ENCODE measurements at regions not wholly inside any gene's neighbourhood (a gene's known extent, or its start where the extent isn't known, plus 50 kb on each side); places are given as distances from the start of the nearest gene placed in this dataset.
"Not testable (repeated sequence)": the region's sequence is repeated elsewhere in the genome, so short reads cannot be mapped to it uniquely, and the experiment has no call there.

GRCh38 chr3:30317561-30317960, 288.8 kb upstream of the TGFBR2 start:
- DNase-seq (ENCODE audit: low spot score): no peak
- H3K36me3 ChIP-seq: no peaks in the 10 kb centered on the region
- H3K4me1 ChIP-seq (replicated peaks): no peaks in the 10 kb centered on the region
- no peaks in the 10 kb centered on the region for H3K27me3 ChIP-seq (replicated peaks; ENCODE audit: insufficient read depth)
- H3K9me3 ChIP-seq: no peaks in the 10 kb centered on the region
- H3K27ac ChIP-seq: no peak overlapping the region
- TF ChIP-seq POLR2AphosphoS5 (IDR thresholded peaks at IDR 0.05) (no peak), POLR2A (IDR thresholded peaks at IDR 0.05) (no peak)
- TF ChIP-seq, protein P1, sequence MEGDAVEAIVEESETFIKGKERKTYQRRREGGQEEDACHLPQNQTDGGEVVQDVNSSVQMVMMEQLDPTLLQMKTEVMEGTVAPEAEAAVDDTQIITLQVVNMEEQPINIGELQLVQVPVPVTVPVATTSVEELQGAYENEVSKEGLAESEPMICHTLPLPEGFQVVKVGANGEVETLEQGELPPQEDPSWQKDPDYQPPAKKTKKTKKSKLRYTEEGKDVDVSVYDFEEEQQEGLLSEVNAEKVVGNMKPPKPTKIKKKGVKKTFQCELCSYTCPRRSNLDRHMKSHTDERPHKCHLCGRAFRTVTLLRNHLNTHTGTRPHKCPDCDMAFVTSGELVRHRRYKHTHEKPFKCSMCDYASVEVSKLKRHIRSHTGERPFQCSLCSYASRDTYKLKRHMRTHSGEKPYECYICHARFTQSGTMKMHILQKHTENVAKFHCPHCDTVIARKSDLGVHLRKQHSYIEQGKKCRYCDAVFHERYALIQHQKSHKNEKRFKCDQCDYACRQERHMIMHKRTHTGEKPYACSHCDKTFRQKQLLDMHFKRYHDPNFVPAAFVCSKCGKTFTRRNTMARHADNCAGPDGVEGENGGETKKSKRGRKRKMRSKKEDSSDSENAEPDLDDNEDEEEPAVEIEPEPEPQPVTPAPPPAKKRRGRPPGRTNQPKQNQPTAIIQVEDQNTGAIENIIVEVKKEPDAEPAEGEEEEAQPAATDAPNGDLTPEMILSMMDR (IDR thresholded peaks at IDR 0.05): no peak
- no peak overlapping the region for H3K4me3 ChIP-seq
- intact Hi-C loops (cut with DNase I): no loop called here
- WGBS: 93% methylated on average over 3 of the region's 3 CpGs

DNA sequence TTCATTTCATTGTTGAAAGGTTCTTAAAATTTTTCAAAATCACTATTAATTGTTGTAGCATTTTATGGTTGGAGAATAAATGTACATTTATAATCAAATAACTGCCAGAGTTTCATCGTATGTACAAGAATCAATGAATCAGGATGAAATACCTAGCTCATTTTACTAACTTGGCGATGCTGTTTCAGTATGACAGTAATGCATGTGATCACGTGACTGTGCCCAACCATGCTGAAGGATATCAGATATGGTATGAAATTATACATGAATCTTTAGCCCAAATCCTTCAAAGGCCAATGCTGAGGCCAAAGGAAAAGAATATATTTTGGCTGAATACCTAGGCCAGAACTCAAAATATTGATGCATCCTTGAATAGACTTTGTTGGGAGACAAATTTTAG, 288.3 kb upstream of the TGFBR2 start:
- Histone ChIP-seq H3K27ac (no peak overlapping the region), H3K9me3 (no peaks in the 10 kb centered on the region), H3K36me3 (no peaks in the 10 kb centered on the region), H3K4me1 (replicated peaks) (no peaks in the 10 kb centered on the region), H3K4me3 (no peak overlapping the region), H3K27me3 (replicated peaks; ENCODE audit: insufficient read depth) (no peaks in the 10 kb centered on the region)
- DNase-seq (ENCODE audit: low spot score): no peak
- intact Hi-C loops (cut with DNase I): no loop called here
- WGBS: 95% methylated on average over 3 of the region's 3 CpGs
- no peak for TF ChIP-seq POLR2A (IDR thresholded peaks at IDR 0.05)
- no peak for TF ChIP-seq POLR2AphosphoS5 (IDR thresholded peaks at IDR 0.05)

DNA sequence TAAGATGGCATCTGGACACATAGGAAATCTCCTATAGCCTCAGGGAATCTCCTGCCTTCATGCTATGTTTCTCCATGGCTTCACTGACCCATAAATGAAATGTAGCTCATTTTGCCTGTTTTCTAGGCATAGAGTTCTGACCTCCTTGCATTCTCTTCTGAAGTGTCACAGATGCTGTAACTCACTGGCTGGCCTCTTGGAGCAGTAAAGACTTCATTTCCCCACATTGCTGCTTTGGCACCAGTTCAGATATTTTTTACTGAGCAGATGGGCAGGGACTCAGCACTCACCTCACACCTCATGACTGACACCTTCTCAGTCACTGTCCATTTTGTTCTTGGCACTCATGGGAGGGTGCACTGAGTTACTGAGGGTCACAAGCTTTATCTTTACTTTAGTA, 286.7 kb upstream of the TGFBR2 start:
- no peak for DNase-seq (ENCODE audit: low spot score)
- intact Hi-C loops (cut with DNase I): no loop called here

GRCh38 chr3:30320392-30320791, 286.0 kb upstream of the TGFBR2 start:
- intact Hi-C loops (cut with DNase I): no loop called here
- WGBS: 96% methylated on average over 1 of the region's 1 CpG
- Histone ChIP-seq H3K4me3 (no peak overlapping the region), H3K27me3 (replicated peaks; ENCODE audit: insufficient read depth) (no peaks in the 10 kb centered on the region), H3K9me3 (no peaks in the 10 kb centered on the region), H3K4me1 (replicated peaks) (no peaks in the 10 kb centered on the region), H3K36me3 (no peaks in the 10 kb centered on the region), H3K27ac (no peak overlapping the region)
- no peak for DNase-seq (ENCODE audit: low spot score)
- TF ChIP-seq POLR2AphosphoS5 (IDR thresholded peaks at IDR 0.05): no peak
- TF ChIP-seq, protein P1 (IDR thresholded peaks at IDR 0.05): no peak

More for the DNA sequence above, 286.7 kb upstream of the TGFBR2 start:
- Histone ChIP-seq H3K4me3 (no peak overlapping the region), H3K9me3 (no peaks in the 10 kb centered on the region), H3K4me1 (replicated peaks) (no peaks in the 10 kb centered on the region), H3K36me3 (no peaks in the 10 kb centered on the region), H3K27me3 (replicated peaks; ENCODE audit: insufficient read depth) (no peaks in the 10 kb centered on the region), H3K27ac (no peak overlapping the region)
- TF ChIP-seq POLR2A (IDR thresholded peaks at IDR 0.05): no peak
- TF ChIP-seq, protein P1 (IDR thresholded peaks at IDR 0.05): peak in 2 of 4 experiments; percentile 22 to 34

- Histone ChIP-seq H3K9me3 (no peaks in the 10 kb centered on the region), H3K4me1 (replicated peaks) (no peaks in the 10 kb centered on the region), H3K27ac (no peak overlapping the region), H3K27me3 (replicated peaks; ENCODE audit: insufficient read depth) (no peaks in the 10 kb centered on the region), H3K4me3 (no peak overlapping the region), H3K36me3 (no peaks in the 10 kb centered on the region)
- TF ChIP-seq POLR2A (IDR thresholded peaks at IDR 0.05) (no peak), POLR2AphosphoS5 (IDR thresholded peaks at IDR 0.05) (no peak)
- TF ChIP-seq, protein P1 (IDR thresholded peaks at IDR 0.05): no peak
- intact Hi-C loops (cut with DNase I): no loop called here
- WGBS: 90% methylated on average over 2 of the region's 2 CpGs
- DNase-seq (ENCODE audit: low spot score): no peak
Measured at GRCh38 chr3:30321065-30321464, 285.3 kb upstream of the TGFBR2 start.

- H3K27me3 ChIP-seq (replicated peaks; ENCODE audit: insufficient read depth); DNase-seq (ENCODE audit: low spot score); H3K27ac ChIP-seq; H3K9me3 ChIP-seq; H3K4me1 ChIP-seq (replicated peaks); H3K36me3 ChIP-seq; H3K4me3 ChIP-seq; intact Hi-C loops (cut with DNase I): not testable (repeated sequence)
- 97% methylated on average over 1 of the region's 1 CpG for WGBS
Measured at GRCh38 chr3:30323649-30324048, 282.8 kb upstream of the TGFBR2 start.
